Neuron (in vitro differentiated cells): ENCODE measurements at regions not wholly inside any gene's neighbourhood (a gene's known extent, or its start where the extent isn't known, plus 50 kb on each side); places are given as distances from the start of the nearest gene placed in this dataset.

Source experiments
- H2AFZ ChIP-seq: one replicate; pipeline ENCODE4 v1.6.1; 2013; ENCODE audit warnings: low read depth, mild to moderate bottlenecking, inconsistent platforms, low read length, moderate library complexity
- H3K27me3 ChIP-seq: one replicate; pipeline ENCODE4 v1.6.1; 2013; ENCODE audit warnings: low read length; ENCODE audit not compliant: insufficient read depth
- H3K36me3 ChIP-seq: one replicate; pipeline ENCODE4 v1.6.1; 2013; ENCODE audit warnings: low read length; ENCODE audit not compliant: insufficient read depth
- H3K4me1 ChIP-seq: one replicate; pipeline ENCODE4 v1.6.1; 2013; ENCODE audit warnings: low read length; ENCODE audit not compliant: insufficient read depth
- H3K4me3 ChIP-seq: 2 replicates; pipeline ENCODE4 v1.5.1; 2013; ENCODE audit warnings: mild to moderate bottlenecking, low read length, moderate library complexity
- H3K9me3 ChIP-seq: one replicate; pipeline ENCODE4 v1.6.1; 2013; ENCODE audit warnings: low read length

DNA sequence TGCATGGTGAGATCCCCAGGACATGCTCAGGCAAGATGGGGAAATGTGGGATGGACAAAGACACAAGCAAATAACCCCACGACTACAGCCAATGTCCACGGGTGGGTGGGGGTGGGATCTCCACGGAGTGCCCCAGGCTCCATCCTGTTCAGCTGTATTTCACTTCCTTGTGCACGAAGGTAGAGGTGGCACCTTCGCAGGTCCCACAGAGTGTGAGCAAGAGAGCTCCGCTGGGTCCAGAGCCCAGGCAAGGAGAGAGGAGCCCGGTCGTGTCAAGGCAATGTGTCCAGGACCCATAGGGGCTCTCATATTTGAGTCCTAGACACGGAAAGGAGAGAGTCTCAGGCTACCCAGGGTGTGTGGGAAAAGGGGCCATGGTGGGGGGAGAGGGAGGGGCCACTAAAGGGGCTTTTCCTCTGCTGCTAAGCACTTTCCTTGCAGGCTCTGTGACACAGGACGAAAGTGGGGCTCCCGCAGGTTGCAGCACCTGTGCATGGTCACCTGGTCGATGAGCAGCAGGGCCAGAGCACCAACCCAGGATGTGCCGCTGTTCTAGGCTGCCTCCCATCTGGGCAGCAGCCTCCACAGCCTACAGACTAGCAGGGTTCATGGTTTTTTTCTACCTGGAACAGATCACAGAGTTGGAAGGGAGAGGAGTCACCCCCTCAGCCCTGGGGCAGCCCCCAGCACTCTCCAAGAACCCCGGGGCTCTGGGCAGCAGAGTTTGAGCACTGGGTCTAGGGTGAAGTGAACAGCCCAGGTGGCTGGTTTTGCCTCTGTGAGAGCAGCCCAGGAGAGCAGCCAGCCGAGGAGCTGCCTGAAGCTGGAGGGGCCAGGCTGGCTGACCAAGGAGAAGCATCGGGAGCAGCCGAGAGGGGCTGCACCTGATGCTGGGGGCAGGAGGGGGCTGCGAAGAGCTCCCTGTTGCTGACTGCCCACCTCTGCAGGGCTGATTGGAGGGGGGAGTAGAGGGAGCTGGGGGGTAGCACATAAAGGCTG lies 100.7 kb upstream of the MVB12B start:
- peaks cover 24% of the 10 kb centered on the region for H3K27me3 ChIP-seq
- no peak overlapping the region for H3K4me3 ChIP-seq
- H3K9me3 ChIP-seq: peaks cover 5% of the 10 kb centered on the region
- H3K4me1 ChIP-seq: peaks cover 3% of the 10 kb centered on the region
- H2AFZ ChIP-seq: no peak overlapping the region
- no peaks in the 10 kb centered on the region for H3K36me3 ChIP-seq

DNA sequence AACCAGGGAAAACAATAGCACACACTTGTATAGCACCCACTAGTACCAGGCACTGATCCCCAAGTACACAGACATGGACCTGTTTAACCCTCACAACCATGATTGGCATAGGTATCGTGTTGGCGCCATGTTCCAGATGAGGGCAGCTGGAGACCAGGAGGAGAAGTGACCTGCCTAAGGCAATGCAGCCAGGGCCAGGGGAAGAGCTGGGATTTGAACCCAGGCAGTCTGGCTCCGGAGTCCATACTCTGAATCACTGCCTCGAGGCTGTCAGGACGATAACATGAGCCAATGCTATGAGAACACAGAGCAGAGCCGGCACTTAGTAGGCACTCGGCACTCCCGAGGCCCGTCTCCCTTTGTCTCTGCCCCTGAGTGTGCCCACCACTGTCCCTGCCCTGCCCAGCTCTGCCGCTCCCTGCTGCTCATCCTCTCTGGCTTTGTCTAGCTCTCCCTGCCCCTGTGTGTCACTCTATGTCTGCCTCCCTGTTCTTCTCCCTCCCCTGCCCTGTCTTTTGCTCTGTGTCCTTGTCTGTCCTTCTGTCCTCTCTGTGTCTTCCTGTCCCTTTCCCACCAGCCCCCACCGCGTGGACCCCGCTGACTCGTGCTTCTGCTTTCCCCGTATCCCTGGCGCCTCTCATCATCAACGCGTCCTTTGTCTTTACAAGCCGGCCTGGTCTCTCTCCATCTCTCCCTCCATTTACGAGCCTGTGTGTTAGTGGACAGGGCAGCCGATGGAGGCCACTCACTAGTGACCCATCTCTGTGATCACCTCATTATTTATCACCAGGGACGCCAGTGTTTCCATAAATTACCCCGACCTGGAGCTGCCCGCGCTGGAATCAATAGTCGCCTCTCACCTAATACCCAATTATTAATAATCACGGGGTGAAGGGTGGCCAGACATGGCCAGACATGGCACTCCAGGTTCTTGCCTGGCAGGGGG lies 99.4 kb upstream of the MVB12B start:
- Histone ChIP-seq H2AFZ (no peak overlapping the region), H3K4me3 (no peak overlapping the region), H3K36me3 (no peaks in the 10 kb centered on the region), H3K4me1 (peaks cover 3% of the 10 kb centered on the region), H3K9me3 (peaks cover under 1% of the 10 kb centered on the region), H3K27me3 (peaks cover 22% of the 10 kb centered on the region)

- H3K27me3 ChIP-seq: peaks cover 15% of the 10 kb centered on the region
- H3K9me3 ChIP-seq: no peaks in the 10 kb centered on the region
Measured at GRCh38 chr9:126228111-126228780, 98.4 kb upstream of the MVB12B start.

GRCh38 chr9:126228781-126229444 lies 97.7 kb upstream of the MVB12B start:
- no peaks in the 10 kb centered on the region for H3K9me3 ChIP-seq
- peaks cover 9% of the 10 kb centered on the region for H3K27me3 ChIP-seq
- peaks cover 3% of the 10 kb centered on the region for H3K4me1 ChIP-seq
- no peak overlapping the region for H2AFZ ChIP-seq
- no peak overlapping the region for H3K4me3 ChIP-seq
- H3K36me3 ChIP-seq: no peaks in the 10 kb centered on the region

More at GRCh38 chr9:126228111-126228780, 98.4 kb upstream of the MVB12B start:
- Histone ChIP-seq H3K4me1 (peaks cover 3% of the 10 kb centered on the region), H3K4me3 (no peak overlapping the region), H3K36me3 (no peaks in the 10 kb centered on the region), H2AFZ (no peak overlapping the region)

DNA sequence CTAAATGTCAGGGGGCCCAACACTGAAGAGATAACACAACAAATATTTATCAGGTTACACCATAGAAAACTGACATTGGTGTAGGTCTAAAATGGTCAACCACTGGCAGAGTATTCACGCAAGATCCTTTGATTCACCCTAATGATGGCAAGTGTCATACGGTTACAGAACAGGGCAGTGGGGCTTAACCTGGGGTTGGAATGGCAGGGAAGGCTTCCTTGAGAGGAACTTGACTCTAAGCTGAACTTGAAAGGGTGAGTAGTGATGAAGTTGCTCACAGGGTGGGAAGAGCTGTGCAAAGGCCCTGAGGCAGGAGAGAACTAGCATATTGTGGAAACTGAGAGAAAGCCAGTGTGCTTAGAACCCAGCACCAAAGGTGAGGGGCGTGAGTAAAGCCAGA lies 97.1 kb upstream of the MVB12B start:
- Histone ChIP-seq H3K9me3 (no peaks in the 10 kb centered on the region), H3K27me3 (peaks cover 3% of the 10 kb centered on the region), H2AFZ (no peak overlapping the region), H3K4me3 (no peak overlapping the region), H3K4me1 (peaks cover 3% of the 10 kb centered on the region), H3K36me3 (no peaks in the 10 kb centered on the region)

DNA sequence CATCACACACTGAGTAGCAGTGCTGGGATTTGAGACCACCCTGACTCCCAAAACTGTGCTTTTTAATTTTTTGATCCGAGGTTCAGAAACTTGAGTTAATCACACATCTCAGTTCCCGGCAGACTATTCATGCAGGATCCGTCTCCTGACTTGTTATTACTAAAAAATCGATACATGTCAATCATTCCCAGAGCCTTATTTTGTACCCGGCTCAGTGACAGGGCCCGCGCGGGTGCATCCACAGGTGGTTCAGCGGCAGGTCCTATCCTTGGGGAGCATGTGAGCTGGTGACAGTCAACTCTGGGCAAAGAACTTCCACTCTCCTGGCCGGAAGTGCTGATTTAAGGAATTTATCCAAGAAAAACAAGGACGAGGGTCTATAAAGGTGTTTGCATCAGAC lies 95.9 kb upstream of the MVB12B start:
- Histone ChIP-seq H2AFZ (no peak overlapping the region), H3K4me3 (no peak overlapping the region), H3K9me3 (no peaks in the 10 kb centered on the region), H3K36me3 (no peaks in the 10 kb centered on the region), H3K27me3 (peaks cover under 1% of the 10 kb centered on the region), H3K4me1 (peaks cover 3% of the 10 kb centered on the region)

DNA sequence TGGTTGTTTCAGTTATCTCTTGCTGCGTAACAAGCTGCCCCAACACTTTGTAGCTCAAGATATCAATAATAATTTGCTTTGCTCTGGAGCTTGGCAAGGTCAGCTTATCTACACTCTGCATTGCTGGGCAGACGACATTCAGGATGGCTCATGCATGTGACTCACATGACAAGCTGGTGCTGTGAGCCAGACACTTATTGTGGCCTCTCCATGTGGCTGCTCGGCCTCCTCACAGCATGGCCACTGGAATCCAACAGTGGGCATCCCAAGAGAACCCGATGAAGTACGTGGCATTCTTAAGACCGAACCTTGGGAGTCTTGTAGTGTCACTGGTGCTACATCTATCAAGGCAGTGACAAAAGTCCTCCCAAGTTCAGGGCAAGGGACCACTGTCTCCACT lies 94.2 kb upstream of the MVB12B start:
- Histone ChIP-seq H3K36me3 (no peaks in the 10 kb centered on the region), H3K27me3 (no peaks in the 10 kb centered on the region), H3K4me3 (no peak overlapping the region), H3K9me3 (no peaks in the 10 kb centered on the region), H2AFZ (no peak overlapping the region), H3K4me1 (peaks cover 3% of the 10 kb centered on the region)

- Histone ChIP-seq H3K36me3 (no peaks in the 10 kb centered on the region), H2AFZ (no peak overlapping the region), H3K9me3 (no peaks in the 10 kb centered on the region), H3K27me3 (no peaks in the 10 kb centered on the region), H3K4me1 (peaks cover 3% of the 10 kb centered on the region), H3K4me3 (no peak overlapping the region)
Measured at GRCh38 chr9:126233175-126233574, 93.5 kb upstream of the MVB12B start.

DNA sequence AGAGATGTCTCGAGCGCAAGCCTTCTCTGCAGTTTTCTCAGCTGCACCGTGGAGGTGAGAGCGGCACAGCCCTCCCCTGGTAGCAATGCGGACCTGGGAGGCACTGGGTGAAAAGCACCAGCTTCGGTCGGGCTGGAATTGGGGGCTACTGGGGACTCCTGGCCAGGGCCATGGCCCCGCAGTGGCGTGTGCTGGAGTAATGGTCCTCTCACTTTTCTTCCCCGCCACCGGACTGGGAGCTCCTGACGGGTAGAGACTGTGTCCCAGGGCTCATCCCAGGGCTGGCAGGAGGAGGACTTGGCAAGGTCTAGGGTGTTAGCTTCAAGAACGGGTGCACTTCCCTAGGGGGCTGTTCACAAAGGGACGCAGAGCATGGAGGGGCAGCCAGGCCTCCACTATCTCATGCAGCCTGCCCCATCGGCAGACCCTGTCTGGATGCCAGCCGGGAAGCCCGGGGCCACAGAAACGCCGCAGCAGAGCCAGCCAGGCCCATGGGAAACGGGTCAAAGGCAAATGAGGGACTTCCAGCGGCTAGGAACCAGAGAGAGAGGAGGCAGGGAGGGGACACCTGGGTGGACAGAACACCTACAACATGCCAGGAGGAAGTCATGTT lies 92.6 kb upstream of the MVB12B start:
- Histone ChIP-seq H3K27me3 (no peaks in the 10 kb centered on the region), H3K4me1 (no peaks in the 10 kb centered on the region)

DNA sequence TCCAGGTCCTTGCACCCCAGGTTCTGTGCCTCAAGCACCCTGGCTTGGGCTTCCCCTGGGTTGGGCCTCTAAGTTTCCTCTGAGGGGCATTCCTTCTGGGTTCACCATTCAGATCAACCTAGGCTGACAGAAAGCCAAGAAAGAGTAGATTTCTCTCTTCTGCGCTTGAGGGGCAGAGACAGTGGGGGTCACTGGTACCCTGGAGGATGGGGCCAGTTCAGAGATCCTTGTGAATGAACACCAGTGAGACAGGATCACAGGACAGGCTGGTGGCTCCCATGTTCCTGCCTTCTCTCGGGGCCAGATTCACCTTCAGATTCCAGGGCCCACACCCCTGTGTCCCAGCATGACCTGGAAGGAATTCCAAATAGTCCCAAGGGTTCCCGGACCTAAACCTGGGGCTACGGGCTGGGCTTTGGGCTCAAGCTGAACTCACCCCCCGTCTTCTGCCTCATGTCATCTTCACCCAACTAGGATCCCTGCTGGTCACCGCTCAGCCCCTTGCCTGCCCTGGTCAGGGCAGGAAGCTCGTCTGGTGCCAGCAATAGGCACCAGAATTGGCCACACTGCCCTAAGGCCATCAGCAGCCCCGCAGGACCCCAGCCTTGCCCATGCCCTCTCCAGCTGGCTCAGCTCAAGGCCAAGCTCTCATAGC lies 91.8 kb upstream of the MVB12B start:
- Histone ChIP-seq H2AFZ (no peak overlapping the region), H3K4me3 (no peak overlapping the region), H3K9me3 (no peaks in the 10 kb centered on the region), H3K36me3 (no peaks in the 10 kb centered on the region), H3K27me3 (no peaks in the 10 kb centered on the region), H3K4me1 (no peaks in the 10 kb centered on the region)

More for the DNA sequence above, 92.6 kb upstream of the MVB12B start:
- Histone ChIP-seq H3K4me3 (no peak overlapping the region), H2AFZ (no peak overlapping the region), H3K36me3 (no peaks in the 10 kb centered on the region), H3K9me3 (no peaks in the 10 kb centered on the region)

DNA sequence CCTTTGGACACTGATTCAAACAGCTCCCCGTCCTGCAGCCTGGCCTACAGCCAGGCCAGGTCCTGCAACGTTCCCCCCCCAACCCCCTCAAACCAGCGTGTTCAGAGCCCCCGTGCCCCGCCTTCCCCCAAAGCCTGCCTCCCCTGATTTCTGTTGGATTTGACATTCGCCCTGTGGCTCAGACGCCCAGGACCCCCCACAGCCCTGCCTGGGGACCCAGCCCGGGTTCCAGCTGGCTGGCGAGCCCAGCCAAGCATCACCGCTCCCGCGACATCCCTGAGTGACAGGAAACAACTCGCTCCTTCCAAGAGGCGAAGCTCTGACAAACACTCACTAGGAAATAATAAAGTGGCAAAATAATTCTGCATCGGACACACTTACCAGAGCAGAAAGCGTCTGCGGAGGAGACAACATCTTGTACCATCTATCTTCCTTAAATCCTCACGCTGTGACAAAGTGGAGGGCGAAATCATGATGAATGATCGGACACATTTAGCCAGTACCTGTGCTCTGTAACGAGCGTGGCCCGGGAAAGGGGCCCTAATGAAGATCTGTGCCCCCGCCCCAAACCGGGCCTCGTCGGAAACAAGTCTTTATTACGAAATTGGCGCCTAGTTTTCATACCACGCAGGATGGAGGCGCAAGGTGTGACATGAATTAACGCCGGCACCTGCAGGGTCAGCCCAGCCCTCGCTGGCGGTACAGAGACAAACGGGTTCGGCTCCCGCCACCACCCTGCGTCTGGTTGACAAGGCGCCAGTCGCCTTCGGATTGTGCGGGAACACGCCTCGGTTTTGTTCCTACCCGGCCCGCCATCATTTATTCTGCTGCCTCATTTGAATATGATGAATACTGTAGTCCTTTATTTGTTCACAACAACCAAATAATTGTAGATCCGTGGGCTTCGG lies 91.0 kb upstream of the MVB12B start:
- no peaks in the 10 kb centered on the region for H3K36me3 ChIP-seq
- no peaks in the 10 kb centered on the region for H3K9me3 ChIP-seq
- H3K4me1 ChIP-seq: no peaks in the 10 kb centered on the region
- no peak overlapping the region for H3K4me3 ChIP-seq
- no peaks in the 10 kb centered on the region for H3K27me3 ChIP-seq
- H2AFZ ChIP-seq: no peak overlapping the region
